WTC11 (cell line): ENCODE measurements at regions not wholly inside any gene's neighbourhood (a gene's known extent, or its start where the extent isn't known, plus 50 kb on each side); places are given as distances from the start of the nearest gene placed in this dataset.

Source experiments
- ATAC-seq: fragments of 200-7000 bp; cut with Tn5 transposase; 2 replicates; pipeline ENCODE4 v1.10.0; 2021; ENCODE audit warnings: mild to moderate bottlenecking, moderate library complexity
- CTCF ChIA-PET: fragments of 300-600 bp; sonication (Branson Sonifier 250); formaldehyde crosslinking; loops from one replicate; lab custom pipeline; 2021; ENCODE audit warnings: antibody characterized with exemption; lab: Charles Lee
- POLR2A ChIA-PET: fragments of 350-600 bp; sonication (Branson Sonifier 250); formaldehyde crosslinking; loops from one replicate; lab custom pipeline; 2021; ENCODE audit warnings: antibody characterized with exemption; lab: Charles Lee
- DNase-seq: peaks from one replicate; pipeline ENCODE4 v3.0.0; 2021; ENCODE audit warnings: low spot score
- H3K27ac Mint-ChIP-seq: 2 replicates; pipeline ENCODE4 v1.8.0; 2021; ENCODE audit warnings: mixed read lengths
- H3K27me3 Mint-ChIP-seq: 2 replicates; pipeline ENCODE4 v1.8.0; 2021; ENCODE audit warnings: low read depth, mild to moderate bottlenecking, moderate library complexity, mixed read lengths
- H3K36me3 Mint-ChIP-seq: 2 replicates; pipeline ENCODE4 v1.8.0; 2021; ENCODE audit warnings: mixed read lengths
- H3K4me1 Mint-ChIP-seq: 2 replicates; pipeline ENCODE4 v1.8.0; 2022; ENCODE audit warnings: mixed read lengths
- H3K4me3 Mint-ChIP-seq: 2 replicates; pipeline ENCODE4 v1.8.0; 2021; ENCODE audit warnings: mild to moderate bottlenecking, moderate library complexity, mixed read lengths
- H3K9me3 Mint-ChIP-seq: 2 replicates; pipeline ENCODE4 v1.8.0; 2021; ENCODE audit warnings: mixed read lengths
- AR ChIP-seq: fragments of 250-450 bp; sonication (Bioruptor Pico); IDR thresholded peaks from 2 replicates; pipeline ENCODE4 v1.9.0; 2021; ENCODE audit warnings: mild to moderate bottlenecking
- ATF1 ChIP-seq: sonication (generic); formaldehyde crosslinking; IDR thresholded peaks from 2 replicates; pipeline ENCODE4 v1.8.1; 2023; ENCODE audit warnings: mild to moderate bottlenecking, moderate library complexity, missing genetic modification reagents
- CREB1 ChIP-seq: sonication (generic); formaldehyde crosslinking; IDR thresholded peaks from 2 replicates; pipeline ENCODE4 v1.8.0; 2023; ENCODE audit warnings: mild to moderate bottlenecking, missing genetic modification reagents
- ELF4 ChIP-seq: sonication (generic); formaldehyde crosslinking; IDR thresholded peaks from 2 replicates; pipeline ENCODE4 v1.8.1; 2022; ENCODE audit warnings: low read depth, mild to moderate bottlenecking, moderate library complexity, missing genetic modification reagents
- ETV6 ChIP-seq: sonication (generic); formaldehyde crosslinking; IDR thresholded peaks from 2 replicates; pipeline ENCODE4 v1.8.1; 2022; ENCODE audit warnings: mild to moderate bottlenecking, missing genetic modification reagents
- FOXJ3 ChIP-seq: sonication (generic); formaldehyde crosslinking; IDR thresholded peaks from 2 replicates; pipeline ENCODE4 v1.9.0; 2021; ENCODE audit warnings: missing genetic modification reagents, mild to moderate bottlenecking, borderline replicate concordance
- FOXK1 ChIP-seq: sonication (generic); formaldehyde crosslinking; IDR thresholded peaks from 2 replicates; pipeline ENCODE4 v1.8.0; 2022; ENCODE audit warnings: mild to moderate bottlenecking, moderate library complexity, missing genetic modification reagents
- FOXP1 ChIP-seq: sonication (generic); formaldehyde crosslinking; IDR thresholded peaks from 2 replicates; pipeline ENCODE4 v1.8.0; 2022; ENCODE audit warnings: missing genetic modification reagents, mild to moderate bottlenecking, moderate library complexity, borderline replicate concordance
- GTF2I ChIP-seq: fragments of 250-450 bp; sonication (Bioruptor Pico); conservative IDR thresholded peaks from 2 replicates; pipeline ENCODE4 v1.4.0; 2021; ENCODE audit warnings: mild to moderate bottlenecking
- HMGXB4 ChIP-seq: sonication (generic); formaldehyde crosslinking; IDR thresholded peaks from 2 replicates; pipeline ENCODE4 v1.8.1; 2023; ENCODE audit warnings: mild to moderate bottlenecking, moderate library complexity, missing genetic modification reagents
- PRRX2 ChIP-seq: fragments of 250-450 bp; sonication (Bioruptor Pico); IDR thresholded peaks from 2 replicates; pipeline ENCODE4 v1.8.0; 2021; ENCODE audit warnings: mild to moderate bottlenecking
- RORB ChIP-seq: fragments of 250-450 bp; sonication (Bioruptor Pico); IDR thresholded peaks from 2 replicates; pipeline ENCODE4 v1.9.0; 2021; ENCODE audit warnings: mild to moderate bottlenecking
- TP53 ChIP-seq: sonication (generic); formaldehyde crosslinking; IDR thresholded peaks from 2 replicates; pipeline ENCODE4 v1.8.1; 2023; ENCODE audit warnings: mild to moderate bottlenecking, missing genetic modification reagents
- ZNF138 ChIP-seq: sonication (generic); formaldehyde crosslinking; conservative IDR thresholded peaks from 2 replicates; pipeline ENCODE4 v1.8.1; 2022; ENCODE audit warnings: mild to moderate bottlenecking, moderate library complexity, missing genetic modification reagents
- ZNF232 ChIP-seq: sonication (generic); formaldehyde crosslinking; IDR thresholded peaks from 2 replicates; pipeline ENCODE4 v1.8.0; 2022; ENCODE audit warnings: mild to moderate bottlenecking, missing genetic modification reagents
- ZNF396 ChIP-seq: fragments of 250-450 bp; sonication (Bioruptor Pico); IDR thresholded peaks from 2 replicates; pipeline ENCODE4 v1.8.0; 2021; ENCODE audit warnings: mild to moderate bottlenecking, moderate library complexity, borderline replicate concordance
- ZNF423 ChIP-seq: fragments of 250-450 bp; sonication (Bioruptor Pico); IDR thresholded peaks from 2 replicates; pipeline ENCODE4 v2.1.2; 2022; ENCODE audit warnings: mild to moderate bottlenecking, moderate library complexity
- ZNF532 ChIP-seq: fragments of 250-450 bp; sonication (Bioruptor Pico); IDR thresholded peaks from 2 replicates; pipeline ENCODE4 v1.9.0; 2021; ENCODE audit warnings: mild to moderate bottlenecking, borderline replicate concordance

- POLR2A ChIA-PET, result no interaction called here
- H3K27me3 Mint-ChIP-seq, result no peaks in the 10 kb centered on the region
- H3K36me3 Mint-ChIP-seq, result no peaks in the 10 kb centered on the region
- ATAC-seq (peak; percentile 59), DNase-seq (no peak)
- 0 out of 2 replicates have a peak, but pooled peaks cover 3% of the 10 kb centered on the region for H3K9me3 Mint-ChIP-seq
- TF ChIP-seq ZNF138 (CRISPR knock-in tag) (no peak), ELF4 (no peak), ZNF232 (no peak), FOXJ3 (CRISPR knock-in tag) (no peak), AR (CRISPR knock-in tag) (no peak), TP53 (CRISPR knock-in tag) (no peak)
- TF ChIP-seq, all 79 proteins: peak for 0
- peaks cover 2% of the 10 kb centered on the region; the same call in 1 of the 2 replicates for H3K4me1 Mint-ChIP-seq
- CTCF ChIA-PET, result no interaction called here
- H3K27ac Mint-ChIP-seq, result no peak overlapping the region
- H3K4me3 Mint-ChIP-seq, result no peak overlapping the region
These were observed 56.3 kb downstream of the SOX14 start for GRCh38 chr3:137820366-137820765.

- no peaks in the 10 kb centered on the region; the same call in 1 of the 2 replicates for H3K27me3 Mint-ChIP-seq
- TF ChIP-seq GTF2I (CRISPR knock-in tag), result no peak
- TF ChIP-seq CREB1 (CRISPR knock-in tag), result no peak
- TF ChIP-seq FOXK1 (CRISPR knock-in tag), result no peak
- no peak for TF ChIP-seq ZNF396 (CRISPR knock-in tag)
- TF ChIP-seq PRRX2, result no peak
- TF ChIP-seq ATF1 (CRISPR knock-in tag), result no peak
- no peak for TF ChIP-seq ZNF532 (CRISPR knock-in tag)
- no peak for TF ChIP-seq ETV6 (CRISPR knock-in tag)
- TF ChIP-seq RORB (CRISPR knock-in tag), result no peak
- no peak for TF ChIP-seq ZNF423 (CRISPR knock-in tag)
- no peak for TF ChIP-seq HMGXB4 (CRISPR knock-in tag)
- no peak for TF ChIP-seq FOXP1 (CRISPR knock-in tag)
- peaks cover 24% of the 10 kb centered on the region for H3K4me1 Mint-ChIP-seq
- H3K4me3 Mint-ChIP-seq, result no peak overlapping the region
- peaks cover 19% of the 10 kb centered on the region for H3K9me3 Mint-ChIP-seq
- CTCF ChIA-PET, result no interaction called here
- no peak overlapping the region for H3K27ac Mint-ChIP-seq
- peaks cover 9% of the 10 kb centered on the region; the same call in 1 of the 2 replicates for H3K36me3 Mint-ChIP-seq
- ATAC-seq (no peak), DNase-seq (no peak)
- POLR2A ChIA-PET, result no interaction called here
These were observed 71.0 kb downstream of the SOX14 start for GRCh38 chr3:137835096-137835495.
